ENCODE measurements at regions not wholly inside any gene's neighbourhood (a gene's known extent, or its start where the extent isn't known, plus 50 kb on each side); places are given as distances from the start of the nearest gene placed in this dataset.

GRCh38 chr5:89359046-89359445, 476.1 kb upstream of the MEF2C start:
- Histone ChIP-seq H3K4me3 (ENCODE audit: low read depth, low read length) (no peak overlapping the region), H3K9me3 (ENCODE audit: control insufficient read depth, insufficient read depth, low read length) (no peaks in the 10 kb centered on the region), H3K27me3 (ENCODE audit: control insufficient read depth, insufficient read depth, low read length) (no peaks in the 10 kb centered on the region), H3K27ac (ENCODE audit: low read depth, low read length) (no peak overlapping the region)
- no peak for DNase-seq (ENCODE audit: low read depth, low spot score)
- ChIA-PET POLR2A (no interaction called here), CTCF (no interaction called here)
- TF ChIP-seq CTCF (IDR thresholded peaks at IDR 0.05; ENCODE audit: low read depth, low read length), result no peak

- H3K9me3 ChIP-seq (ENCODE audit: control insufficient read depth, insufficient read depth, low read length), result no peaks in the 10 kb centered on the region
- POLR2A ChIA-PET, result no interaction called here
Observed at GRCh38 chr5:89353837-89354551, 471.0 kb upstream of the MEF2C start.

GRCh38 chr5:89351975-89352374, 469.0 kb upstream of the MEF2C start:
- Histone ChIP-seq H3K27ac (ENCODE audit: low read depth, low read length) (no peak overlapping the region), H3K4me3 (ENCODE audit: low read depth, low read length) (no peak overlapping the region), H3K9me3 (ENCODE audit: control insufficient read depth, insufficient read depth, low read length) (no peaks in the 10 kb centered on the region), H3K27me3 (ENCODE audit: control insufficient read depth, insufficient read depth, low read length) (no peaks in the 10 kb centered on the region)
- no peak for DNase-seq (ENCODE audit: low read depth, low spot score)
- ChIA-PET CTCF (no interaction called here), POLR2A (no interaction called here)
- no peak for TF ChIP-seq CTCF (IDR thresholded peaks at IDR 0.05; ENCODE audit: low read depth, low read length)

More at GRCh38 chr5:89353837-89354551, 471.0 kb upstream of the MEF2C start:
- Histone ChIP-seq H3K27ac (ENCODE audit: low read depth, low read length) (no peak overlapping the region), H3K27me3 (ENCODE audit: control insufficient read depth, insufficient read depth, low read length) (no peaks in the 10 kb centered on the region), H3K4me3 (ENCODE audit: low read depth, low read length) (no peak overlapping the region)
- CTCF ChIA-PET, result no interaction called here
- no peak for DNase-seq (ENCODE audit: low read depth, low spot score)
- TF ChIP-seq CTCF (IDR thresholded peaks at IDR 0.05; ENCODE audit: low read depth, low read length), result no peak

GRCh38 chr5:89351222-89351621, 468.2 kb upstream of the MEF2C start:
- POLR2A ChIA-PET, result no interaction called here
- CTCF ChIA-PET, result no interaction called here
- no peak overlapping the region for H3K4me3 ChIP-seq (ENCODE audit: low read depth, low read length)
- H3K27me3 ChIP-seq (ENCODE audit: control insufficient read depth, insufficient read depth, low read length), result no peaks in the 10 kb centered on the region
- DNase-seq (ENCODE audit: low read depth, low spot score), result peak; percentile 21
- H3K9me3 ChIP-seq (ENCODE audit: control insufficient read depth, insufficient read depth, low read length), result no peaks in the 10 kb centered on the region
- TF ChIP-seq CTCF (IDR thresholded peaks at IDR 0.05; ENCODE audit: low read depth, low read length), result no peak
- no peak overlapping the region for H3K27ac ChIP-seq (ENCODE audit: low read depth, low read length)

- Histone ChIP-seq H3K4me3 (ENCODE audit: low read depth, low read length) (no peak overlapping the region), H3K9me3 (ENCODE audit: control insufficient read depth, insufficient read depth, low read length) (no peaks in the 10 kb centered on the region), H3K27me3 (ENCODE audit: control insufficient read depth, insufficient read depth, low read length) (no peaks in the 10 kb centered on the region), H3K27ac (ENCODE audit: low read depth, low read length) (no peak overlapping the region)
- POLR2A ChIA-PET, result no interaction called here
- DNase-seq (ENCODE audit: low read depth, low spot score), result no peak
- no peak for TF ChIP-seq CTCF (IDR thresholded peaks at IDR 0.05; ENCODE audit: low read depth, low read length)
- CTCF ChIA-PET, result no interaction called here
Observed at GRCh38 chr5:89350684-89351083, 467.7 kb upstream of the MEF2C start.

Data from AG04450 (cell line).